ENCODE measurements at regions not wholly inside any gene's neighbourhood (a gene's known extent, or its start where the extent isn't known, plus 50 kb on each side); places are given as distances from the start of the nearest gene placed in this dataset.
A peak's percentile ranks its signal among the peaks of the same experiment; 100 is the strongest.

DNA sequence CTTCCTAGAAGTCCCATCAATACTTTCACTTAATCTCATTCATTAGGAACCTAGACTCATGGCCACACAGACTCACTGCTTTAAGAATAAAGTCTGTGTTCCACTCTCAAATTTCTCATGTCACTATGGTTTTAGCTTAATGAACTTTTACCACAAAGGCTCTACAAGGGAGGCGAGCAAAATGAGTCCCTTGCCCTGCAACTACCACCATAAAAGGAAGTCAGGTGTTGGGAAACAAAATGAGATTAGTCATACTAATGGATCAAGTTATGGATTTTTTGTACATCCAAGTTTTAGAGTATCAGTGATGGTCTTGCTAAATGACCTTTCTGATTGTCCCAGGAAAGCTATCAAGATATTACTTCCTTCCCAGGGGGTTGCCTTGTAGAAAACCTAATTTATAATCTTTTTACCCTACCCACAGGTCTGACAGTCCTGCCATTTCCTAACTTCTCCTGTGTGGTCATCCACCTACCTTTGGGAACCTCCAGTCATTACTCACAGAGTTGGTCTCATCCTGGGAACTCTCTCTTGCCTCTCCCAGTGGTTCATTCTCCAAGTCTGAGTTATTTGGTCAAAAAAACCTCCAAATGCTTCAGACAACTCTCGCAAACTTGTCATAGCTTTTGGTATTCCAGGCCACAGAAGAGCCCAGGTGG, 51.8 kb upstream of the SLC16A1 start:
- ATAC-seq: no peak
- H3K36me3 Mint-ChIP-seq: peaks cover 5 to 9% of the 10 kb centered on the region in 2 donors
- H3K27ac Mint-ChIP-seq: peak overlapping the region in 1 of 2 donors; percentile 36
- no peak for DNase-seq (ENCODE audit: low spot score in 2 of 2)
- no peaks in the 10 kb centered on the region for H3K9me3 Mint-ChIP-seq

DNA sequence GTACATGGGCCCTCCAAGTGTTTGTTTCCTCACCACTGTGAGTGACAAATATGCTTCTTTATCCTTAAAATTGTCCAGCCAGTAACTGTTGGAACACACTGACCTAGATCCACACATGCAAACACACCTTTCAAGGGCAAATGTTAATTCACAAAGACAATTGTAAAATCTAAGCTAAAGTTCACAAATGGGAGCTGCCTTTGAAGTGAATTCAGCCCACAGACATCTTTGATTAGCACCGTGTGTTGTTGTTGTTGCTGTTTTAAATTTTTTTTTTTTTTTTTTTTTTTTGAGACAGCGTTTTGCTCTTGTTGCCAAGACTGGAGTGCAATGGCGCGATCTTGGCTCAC, 52.3 kb upstream of the SLC16A1 start:
- Mint-ChIP-seq H3K36me3 (peaks cover 5 to 9% of the 10 kb centered on the region in 2 donors), H3K27ac (peak overlapping the region; percentile 14 to 36), H3K9me3 (no peaks in the 10 kb centered on the region)
- no peak for DNase-seq (ENCODE audit: low spot score in 2 of 2)
- ATAC-seq: no peak

DNA sequence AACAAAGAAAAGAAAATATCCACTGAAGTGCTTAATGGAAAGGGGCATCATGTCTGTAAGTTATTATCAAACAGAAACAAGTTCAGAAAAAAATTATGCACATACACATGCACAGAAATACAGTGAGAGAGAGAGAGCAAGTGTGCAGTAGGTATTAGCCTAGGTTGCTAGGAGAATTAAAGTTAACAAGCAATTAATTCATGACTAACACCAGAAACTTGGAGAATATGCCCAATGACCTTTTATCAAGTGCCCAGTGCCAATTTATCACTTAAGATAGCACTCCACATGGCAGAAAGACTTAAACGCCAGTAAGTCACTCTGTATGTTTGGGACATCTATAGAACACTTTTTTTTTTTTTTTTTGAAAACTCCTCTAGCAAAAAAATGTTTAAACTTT, 56.2 kb upstream of the SLC16A1 start:
- DNase-seq (ENCODE audit: low spot score in 2 of 2): no peak
- ATAC-seq: no peak
- peaks cover 5% of the 10 kb centered on the region in 2 donors for H3K36me3 Mint-ChIP-seq
- no peak overlapping the region for H3K27ac Mint-ChIP-seq
- H3K9me3 Mint-ChIP-seq: no peaks in the 10 kb centered on the region

DNA sequence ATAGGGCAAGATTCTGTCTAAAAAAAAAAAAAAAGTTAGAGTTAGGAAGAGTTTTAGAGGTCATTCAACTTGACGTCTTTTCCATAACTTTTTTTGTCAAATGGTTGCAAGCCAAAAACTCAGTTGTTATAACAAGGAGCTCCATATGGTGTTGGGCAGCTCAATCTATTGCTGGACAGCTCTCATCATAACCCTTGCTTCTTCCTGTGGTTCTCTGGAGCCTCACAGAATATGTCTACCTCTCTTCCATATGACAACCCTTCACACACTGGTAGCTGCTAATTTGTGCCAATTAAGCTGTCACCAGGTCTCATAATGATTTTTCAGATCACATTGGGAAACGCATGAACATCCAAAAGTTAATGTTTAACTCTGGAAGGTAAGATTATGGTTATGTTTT, 57.8 kb upstream of the SLC16A1 start:
- ATAC-seq (no peak), DNase-seq (ENCODE audit: low spot score in 2 of 2) (no peak)
- Mint-ChIP-seq H3K9me3 (no peaks in the 10 kb centered on the region), H3K36me3 (no peaks in the 10 kb centered on the region), H3K27ac (no peak overlapping the region)

DNA sequence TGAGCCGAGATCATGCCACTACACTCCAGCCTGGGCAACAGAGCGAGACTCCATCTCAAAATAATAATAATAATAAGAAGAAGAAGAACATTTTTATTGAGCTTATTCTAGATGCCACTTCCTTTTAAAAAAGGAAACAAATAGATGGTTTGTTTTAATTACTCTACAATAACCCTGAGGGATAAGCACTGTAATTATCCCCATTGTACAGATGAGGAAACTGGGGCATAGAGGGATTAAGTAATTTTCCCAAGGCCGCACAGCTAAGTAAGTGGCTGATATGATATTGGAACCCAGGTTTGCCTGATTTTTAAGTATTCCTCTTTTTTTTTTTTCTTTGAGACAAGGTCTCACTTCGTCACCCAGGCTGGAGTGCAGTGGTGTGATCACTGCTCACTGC, 58.5 kb upstream of the LRIG2 start:
- H3K27ac Mint-ChIP-seq: no peak overlapping the region
- ATAC-seq (no peak), DNase-seq (ENCODE audit: low spot score in 2 of 2) (no peak)
- no peaks in the 10 kb centered on the region for H3K9me3 Mint-ChIP-seq
- no peaks in the 10 kb centered on the region for H3K36me3 Mint-ChIP-seq

DNA sequence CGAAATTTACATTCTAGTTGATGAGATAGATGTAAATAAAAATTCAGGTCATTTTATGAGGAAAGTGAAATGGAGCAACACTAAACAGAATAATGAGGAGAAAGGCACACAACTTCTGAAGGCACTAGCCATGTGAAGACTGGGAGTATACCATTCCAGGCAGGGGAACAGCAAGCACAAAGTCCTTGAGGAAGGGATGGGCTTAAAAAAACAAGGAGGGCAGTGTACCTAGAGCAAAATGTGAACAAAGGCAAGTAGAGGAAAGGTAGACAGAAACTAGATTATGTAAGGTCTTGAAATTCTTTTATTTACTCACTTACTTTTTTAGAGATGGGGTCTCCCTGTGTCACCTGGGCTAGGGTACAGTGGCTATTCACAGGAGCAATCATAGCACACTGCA, 54.1 kb upstream of the LRIG2 start:
- no peak for DNase-seq (ENCODE audit: low spot score in 2 of 2)
- H3K27ac Mint-ChIP-seq: peak overlapping the region in 1 of 2 donors; percentile 38
- ATAC-seq: no peak

DNA sequence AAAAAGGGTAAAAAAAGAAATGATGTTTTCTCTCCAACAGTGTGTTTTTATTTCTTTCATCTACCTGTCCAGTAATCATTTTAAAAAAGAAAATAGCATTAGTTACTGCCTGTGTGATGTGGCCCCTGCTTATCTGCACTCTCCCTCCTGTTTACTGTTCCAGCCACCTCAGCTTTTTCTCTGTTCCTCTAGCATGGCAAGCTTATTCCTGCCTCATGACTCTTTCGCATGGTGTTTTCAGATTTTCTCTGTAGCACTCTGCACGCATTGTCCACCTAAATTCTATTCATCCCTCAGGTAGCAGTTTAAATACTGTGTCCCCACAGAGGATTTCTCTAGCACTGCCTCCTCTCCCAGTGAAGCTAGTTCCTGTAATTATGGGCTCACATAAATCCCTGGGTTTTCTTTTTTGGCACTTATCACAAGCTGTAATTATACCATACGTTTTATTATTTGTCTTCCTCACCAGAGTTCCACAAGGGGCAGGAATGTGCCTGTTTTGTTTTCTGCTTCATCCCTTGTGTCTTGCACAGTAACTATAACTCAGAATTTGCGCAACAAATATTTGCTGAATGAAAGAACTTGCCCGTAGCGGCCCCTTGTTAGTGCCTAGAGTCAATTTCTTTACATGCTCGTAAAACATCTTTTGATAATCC, 51.4 kb upstream of the LRIG2 start:
- DNase-seq (ENCODE audit: low spot score in 2 of 2) (no peak), ATAC-seq (no peak)
- Mint-ChIP-seq H3K36me3 (no peaks in the 10 kb centered on the region), H3K9me3 (no peaks in the 10 kb centered on the region), H3K27ac (no peak overlapping the region)

More for the DNA sequence above, 54.1 kb upstream of the LRIG2 start:
- Mint-ChIP-seq H3K36me3 (no peaks in the 10 kb centered on the region), H3K9me3 (no peaks in the 10 kb centered on the region)
